ENCODE measurements at regions not wholly inside any gene's neighbourhood (a gene's known extent, or its start where the extent isn't known, plus 50 kb on each side); places are given as distances from the start of the nearest gene placed in this dataset.

- H3K27me3 ChIP-seq (replicated peaks in 1 of 4; ENCODE audit: control insufficient read depth in 3 of 4, extremely low read depth in 1 of 4, insufficient read depth in 3 of 4, low read length in 3 of 4), result no peaks in the 10 kb centered on the region
- no peaks in the 10 kb centered on the region for H3K79me2 ChIP-seq (ENCODE audit: control insufficient read depth in 1 of 2, insufficient read depth in 2 of 2, low read length in 2 of 2)
- no peak overlapping the region for H2BK12ac ChIP-seq (ENCODE audit: low read depth, low read length)
- FAIRE-seq (no peak), DNase-seq (ENCODE audit: low read depth in 1 of 2, low spot score in 2 of 2) (no peak)
- H3K4me1 ChIP-seq (replicated peaks in 1 of 4; ENCODE audit: control insufficient read depth in 3 of 4, insufficient read depth in 4 of 4, low read length in 3 of 4), result peaks cover 0 to 3% (median 0%) of the 10 kb centered on the region in 4 experiments; a peak in 1 of 7 replicates
- no peak overlapping the region for H4K8ac ChIP-seq (ENCODE audit: extremely low read depth, insufficient read depth, low read length)
- no peak overlapping the region for H3K23ac ChIP-seq (ENCODE audit: insufficient read length)
- no peaks in the 10 kb centered on the region for H4K20me1 ChIP-seq (replicated peaks in 1 of 2; ENCODE audit: control insufficient read depth in 1 of 2, insufficient read depth in 2 of 2, low read length in 2 of 2)
- no peak overlapping the region for H3K4me3 ChIP-seq (ENCODE audit: extremely low read depth in 1 of 4, insufficient read depth in 2 of 4, low read depth in 3 of 4, low read length in 4 of 4)
- no peak overlapping the region for H2BK120ac ChIP-seq (replicated peaks; ENCODE audit: low read depth, low read length)
- no peak overlapping the region for H2BK15ac ChIP-seq (ENCODE audit: low read length)
- no peak overlapping the region for H2BK20ac ChIP-seq (ENCODE audit: low read length)
- H2AFZ ChIP-seq (ENCODE audit: low read length), result no peak overlapping the region
- H3K23me2 ChIP-seq (ENCODE audit: low read depth, low read length), result no peaks in the 10 kb centered on the region
- no peak overlapping the region for H3K56ac ChIP-seq (replicated peaks; ENCODE audit: insufficient read length, low read depth, low read length)
- no peak overlapping the region for H3K14ac ChIP-seq (ENCODE audit: insufficient read length)
- no peak overlapping the region for H3K27ac ChIP-seq (ENCODE audit: low read depth, low read length)
- H2BK5ac ChIP-seq (ENCODE audit: low read depth, low read length), result no peak overlapping the region
- H3K4ac ChIP-seq (replicated peaks; ENCODE audit: insufficient read length, low read depth, low read length), result no peak overlapping the region
- whole genome bisulfite sequencing, 2 experiments (ENCODE audit: extremely low coverage in 1 of 2, insufficient coverage in 1 of 2, insufficient read length in 1 of 2, insufficient replicate concordance in 2 of 2, low coverage in 1 of 2, low lambda C conversion rate in 2 of 2, missing lambda C conversion rate in 1 of 2), result 64% methylated on average over 1 of the region's 1 CpG; no CpG with 5 or more reads in 1 of the 2 experiments
- no peaks in the 10 kb centered on the region for H3K36me3 ChIP-seq (ENCODE audit: control insufficient read depth in 2 of 4, insufficient read depth in 4 of 4, low read length in 3 of 4)
- H3K18ac ChIP-seq (ENCODE audit: extremely low read depth, low read length), result no peak overlapping the region
- no peak overlapping the region for H3K4me2 ChIP-seq (ENCODE audit: insufficient read depth in 1 of 2, low read depth in 2 of 2, low read length in 2 of 2)
- CTCF ChIA-PET (ENCODE audit: partially characterized antibody), result interaction anchor here (0.7 kb wide), 1 partner anchor 8 kb away, joined by 3 read pairs; no protein-coding TSS in a partner anchor
- POLR2A ChIA-PET (ENCODE audit: partially characterized antibody), result no interaction called here
- no peak overlapping the region for H2AK5ac ChIP-seq (ENCODE audit: low read depth, low read length)
- H4K5ac ChIP-seq (ENCODE audit: insufficient read length, low read depth, low read length), result no peak overlapping the region
- no peak overlapping the region for H4K91ac ChIP-seq (replicated peaks; ENCODE audit: insufficient read length, low read length)
- no peaks in the 10 kb centered on the region for H3K79me1 ChIP-seq (ENCODE audit: low read depth, low read length)
- H3K9ac ChIP-seq (replicated peaks in 1 of 4; ENCODE audit: extremely low read depth in 1 of 4, low read depth in 3 of 4, low read length in 3 of 4), result no peak overlapping the region
- no peaks in the 10 kb centered on the region for H3K9me3 ChIP-seq (ENCODE audit: insufficient read depth in 2 of 2, low read depth in 1 of 2, low read length in 1 of 2)
- TF ChIP-seq ATF3 (IDR thresholded peaks at IDR 0.05; ENCODE audit: insufficient read depth, low read depth, low read length) (no peak), SIN3A (conservative IDR thresholded peaks at IDR 0.05 in 1 of 2, IDR thresholded peaks at IDR 0.05 in 1 of 2; ENCODE audit: low read depth in 1 of 2, low read length in 2 of 2) (no peak), FOSL1 (IDR thresholded peaks at IDR 0.05; ENCODE audit: insufficient read depth, low read depth, low read length) (no peak), NRF1 (IDR thresholded peaks at IDR 0.05; ENCODE audit: low read depth, low read length) (no peak), SIX5 (IDR thresholded peaks at IDR 0.05; ENCODE audit: low read depth, low read length) (no peak), BCL11A (IDR thresholded peaks at IDR 0.05; ENCODE audit: low read depth in 2 of 2, low read length in 2 of 2) (no peak), CTBP2 (IDR thresholded peaks at IDR 0.05; ENCODE audit: borderline replicate concordance, insufficient read depth, insufficient read length, low read length) (no peak), RAD21 (IDR thresholded peaks at IDR 0.05 in 1 of 2, conservative IDR thresholded peaks at IDR 0.05 in 1 of 2; ENCODE audit: low read depth in 2 of 2, low read length in 2 of 2) (no peak), RNF2 (IDR thresholded peaks at IDR 0.05; ENCODE audit: borderline replicate concordance, low read depth, low read length, missing control alignments, poor library complexity, severe bottlenecking) (no peak), TCF12 (IDR thresholded peaks at IDR 0.05; ENCODE audit: low read depth, low read length) (no peak), KDM5A (IDR thresholded peaks at IDR 0.05; ENCODE audit: low read length) (no peak), SAP30 (IDR thresholded peaks at IDR 0.05; ENCODE audit: insufficient read depth, insufficient replicate concordance, low read length) (no peak), EGR1 (IDR thresholded peaks at IDR 0.05; ENCODE audit: borderline replicate concordance, low read depth, low read length) (no peak)
Measured at GRCh38 chr18:41558715-41559114, 396.3 kb upstream of the PIK3C3 start.

All from H1 (cell line).